ENCODE measurements at regions not wholly inside any gene's neighbourhood (a gene's known extent, or its start where the extent isn't known, plus 50 kb on each side); places are given as distances from the start of the nearest gene placed in this dataset.

DNA sequence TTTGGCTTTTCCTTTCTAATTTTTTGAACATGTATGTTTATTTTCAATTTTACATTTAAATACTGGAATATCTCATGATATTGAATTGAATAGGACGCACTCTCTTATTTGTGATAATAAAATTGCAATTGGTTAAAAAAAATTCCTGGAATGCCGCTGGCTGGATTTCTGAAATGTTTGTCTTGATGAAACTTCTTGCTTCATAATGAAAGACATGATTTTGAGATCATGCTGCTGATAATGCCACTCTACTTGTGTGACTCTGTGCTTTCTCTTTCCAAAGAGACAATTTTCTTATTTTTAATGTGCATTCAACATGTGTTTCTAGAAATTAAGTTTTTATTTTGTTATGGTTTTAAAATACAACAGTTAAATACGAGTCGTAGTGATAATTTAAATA, 465.7 kb upstream of the FAR2 start:
- Mint-ChIP-seq H3K9me3 (no peaks in the 10 kb centered on the region), H3K27me3 (no peaks in the 10 kb centered on the region), H3K27ac (no peak overlapping the region), H3K4me3 (no peak overlapping the region), H3K36me3 (no peaks in the 10 kb centered on the region), H3K4me1 (ENCODE audit: unreplicated experiment) (no peaks in the 10 kb centered on the region)
- TF ChIP-seq, protein P1, sequence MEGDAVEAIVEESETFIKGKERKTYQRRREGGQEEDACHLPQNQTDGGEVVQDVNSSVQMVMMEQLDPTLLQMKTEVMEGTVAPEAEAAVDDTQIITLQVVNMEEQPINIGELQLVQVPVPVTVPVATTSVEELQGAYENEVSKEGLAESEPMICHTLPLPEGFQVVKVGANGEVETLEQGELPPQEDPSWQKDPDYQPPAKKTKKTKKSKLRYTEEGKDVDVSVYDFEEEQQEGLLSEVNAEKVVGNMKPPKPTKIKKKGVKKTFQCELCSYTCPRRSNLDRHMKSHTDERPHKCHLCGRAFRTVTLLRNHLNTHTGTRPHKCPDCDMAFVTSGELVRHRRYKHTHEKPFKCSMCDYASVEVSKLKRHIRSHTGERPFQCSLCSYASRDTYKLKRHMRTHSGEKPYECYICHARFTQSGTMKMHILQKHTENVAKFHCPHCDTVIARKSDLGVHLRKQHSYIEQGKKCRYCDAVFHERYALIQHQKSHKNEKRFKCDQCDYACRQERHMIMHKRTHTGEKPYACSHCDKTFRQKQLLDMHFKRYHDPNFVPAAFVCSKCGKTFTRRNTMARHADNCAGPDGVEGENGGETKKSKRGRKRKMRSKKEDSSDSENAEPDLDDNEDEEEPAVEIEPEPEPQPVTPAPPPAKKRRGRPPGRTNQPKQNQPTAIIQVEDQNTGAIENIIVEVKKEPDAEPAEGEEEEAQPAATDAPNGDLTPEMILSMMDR (conservative IDR thresholded peaks at IDR 0.05) = no peak
- no peak for DNase-seq (ENCODE audit: extremely low spot score, unreplicated experiment)

- no peak overlapping the region for H3K27ac Mint-ChIP-seq
- H3K36me3 Mint-ChIP-seq = no peaks in the 10 kb centered on the region
- no peaks in the 10 kb centered on the region for H3K9me3 Mint-ChIP-seq
- H3K27me3 Mint-ChIP-seq = no peaks in the 10 kb centered on the region
- H3K4me1 Mint-ChIP-seq (ENCODE audit: unreplicated experiment) = no peaks in the 10 kb centered on the region
- TF ChIP-seq, protein P1 (conservative IDR thresholded peaks at IDR 0.05) = no peak
- no peak overlapping the region for H3K4me3 Mint-ChIP-seq
- no peak for DNase-seq (ENCODE audit: extremely low spot score, unreplicated experiment)
Observed at GRCh38 chr12:28689398-28690175, 459.5 kb upstream of the FAR2 start.

DNA sequence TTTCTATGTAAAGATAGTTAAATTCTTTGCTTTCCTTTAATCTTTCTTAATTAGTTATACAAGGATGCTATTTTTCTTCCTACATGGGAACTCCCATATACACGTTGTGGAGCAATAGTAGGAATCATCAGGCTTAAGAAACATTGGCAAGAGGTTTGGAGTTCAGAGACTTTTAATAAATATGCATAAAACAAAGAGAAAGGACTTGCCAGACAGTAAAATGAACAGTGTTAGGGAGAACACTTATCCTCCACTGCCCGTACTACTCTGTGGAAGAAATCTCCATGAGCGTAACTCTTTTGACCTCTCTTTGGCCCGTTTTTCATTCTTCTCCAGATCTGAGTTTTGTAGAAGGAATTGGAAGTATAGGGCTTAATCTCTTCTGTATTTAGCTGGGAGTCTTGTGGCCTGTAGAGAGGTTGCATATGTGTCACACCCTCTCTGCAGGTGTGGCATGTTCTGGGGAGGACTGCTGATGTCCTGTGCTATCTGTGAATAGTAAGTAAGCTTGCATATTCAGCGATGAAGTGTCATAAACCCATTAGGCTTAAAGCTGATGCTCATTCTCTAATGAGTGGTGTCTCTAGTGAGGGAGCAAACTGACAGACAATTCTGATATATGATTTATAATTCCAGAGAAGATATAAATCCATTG, 455.4 kb upstream of the FAR2 start:
- no peaks in the 10 kb centered on the region for H3K36me3 Mint-ChIP-seq
- H3K4me3 Mint-ChIP-seq = no peak overlapping the region
- no peaks in the 10 kb centered on the region for H3K27me3 Mint-ChIP-seq
- TF ChIP-seq, protein P1 (conservative IDR thresholded peaks at IDR 0.05) = no peak
- no peaks in the 10 kb centered on the region for H3K9me3 Mint-ChIP-seq
- H3K4me1 Mint-ChIP-seq (ENCODE audit: unreplicated experiment) = no peaks in the 10 kb centered on the region
- no peak overlapping the region for H3K27ac Mint-ChIP-seq
- DNase-seq (ENCODE audit: extremely low spot score, unreplicated experiment) = no peak

- Mint-ChIP-seq H3K27ac (peak overlapping the region; percentile 45), H3K27me3 (peaks cover 6% of the 10 kb centered on the region), H3K36me3 (no peaks in the 10 kb centered on the region), H3K4me3 (no peak overlapping the region), H3K9me3 (no peaks in the 10 kb centered on the region), H3K4me1 (ENCODE audit: unreplicated experiment) (no peaks in the 10 kb centered on the region)
- TF ChIP-seq, protein P1 (conservative IDR thresholded peaks at IDR 0.05) = no peak
- no peak for DNase-seq (ENCODE audit: extremely low spot score, unreplicated experiment)
Observed at GRCh38 chr12:28698553-28698952, 450.5 kb upstream of the FAR2 start.

DNA sequence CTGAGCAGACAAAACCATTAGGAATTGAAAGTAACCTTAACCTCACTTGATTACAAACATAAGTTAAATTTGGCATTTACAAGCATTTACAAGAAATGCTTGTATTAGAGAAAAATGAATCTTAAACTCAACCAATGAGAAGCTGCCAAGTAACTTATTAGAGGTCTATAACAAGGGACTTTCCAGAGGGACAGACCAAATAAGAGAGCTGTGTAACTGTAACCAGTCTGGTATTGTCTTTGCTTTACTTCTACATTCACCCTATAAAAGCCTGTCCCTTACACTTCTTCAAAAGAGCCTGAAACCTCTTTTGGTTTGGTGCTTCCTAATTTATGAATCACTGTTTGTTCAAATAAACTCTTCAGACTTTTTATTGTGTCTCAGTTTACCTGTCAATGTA, 450.0 kb upstream of the FAR2 start:
- H3K27me3 Mint-ChIP-seq = peaks cover 6% of the 10 kb centered on the region

More for the DNA sequence above, 450.0 kb upstream of the FAR2 start:
- peaks cover 4% of the 10 kb centered on the region for H3K9me3 Mint-ChIP-seq
- H3K36me3 Mint-ChIP-seq = no peaks in the 10 kb centered on the region
- TF ChIP-seq, protein P1 (conservative IDR thresholded peaks at IDR 0.05) = no peak
- H3K27ac Mint-ChIP-seq = peak overlapping the region; percentile 45
- no peak overlapping the region for H3K4me3 Mint-ChIP-seq
- H3K4me1 Mint-ChIP-seq (ENCODE audit: unreplicated experiment) = no peaks in the 10 kb centered on the region
- no peak for DNase-seq (ENCODE audit: extremely low spot score, unreplicated experiment)

Data from type B pancreatic cell (in vitro differentiated cells).